HG03039 (cell line): ENCODE measurements at regions not wholly inside any gene's neighbourhood (a gene's known extent, or its start where the extent isn't known, plus 50 kb on each side); places are given as distances from the start of the nearest gene placed in this dataset.

Experiments
- ATAC-seq: cut with Tn5 transposase; IDR thresholded peaks from one replicate; pipeline ENCODE4 v1.9.1; 2021; ENCODE audit warnings: mild to moderate bottlenecking, moderate library complexity; ENCODE audit not compliant: unreplicated experiment

GRCh38 chr17:72512649-72513556 is 392.1 kb downstream of the SOX9 start:
- ATAC-seq, result no peak

GRCh38 chr17:72514321-72514861 is 393.6 kb downstream of the SOX9 start:
- ATAC-seq, result no peak

GRCh38 chr17:72514891-72515290 is 394.1 kb downstream of the SOX9 start:
- ATAC-seq, result no peak

GRCh38 chr17:72515291-72516065 is 394.7 kb downstream of the SOX9 start:
- ATAC-seq, result no peak

- no peak for ATAC-seq
These were observed 396.1 kb downstream of the SOX9 start for GRCh38 chr17:72516772-72517399.

- no peak for ATAC-seq
These were observed 396.8 kb downstream of the SOX9 start for GRCh38 chr17:72517413-72518158.

GRCh38 chr17:72518159-72518732 is 397.4 kb downstream of the SOX9 start:
- no peak for ATAC-seq

GRCh38 chr17:72518753-72519597 is 398.2 kb downstream of the SOX9 start:
- no peak for ATAC-seq

- no peak for ATAC-seq
These were observed 398.7 kb downstream of the SOX9 start for GRCh38 chr17:72519598-72519936.

- no peak for ATAC-seq
These were observed 400.0 kb downstream of the SOX9 start for GRCh38 chr17:72520665-72521303.

GRCh38 chr17:72523491-72523890 is 402.7 kb downstream of the SOX9 start:
- no peak for ATAC-seq

- no peak for ATAC-seq
These were observed 404.6 kb downstream of the SOX9 start for GRCh38 chr17:72525225-72526015.

GRCh38 chr17:72526769-72527168 is 405.9 kb downstream of the SOX9 start:
- ATAC-seq, result no peak

GRCh38 chr17:72527789-72528188 is 407.0 kb downstream of the SOX9 start:
- no peak for ATAC-seq

- no peak for ATAC-seq
These were observed 407.9 kb downstream of the SOX9 start for GRCh38 chr17:72528683-72529082.

GRCh38 chr17:72529386-72529785 is 408.6 kb downstream of the SOX9 start:
- no peak for ATAC-seq

- ATAC-seq, result no peak
These were observed 409.6 kb downstream of the SOX9 start for GRCh38 chr17:72530454-72530853.

- no peak for ATAC-seq
These were observed 410.9 kb downstream of the SOX9 start for GRCh38 chr17:72531729-72532128.
